HG03159 (cell line): ENCODE measurements at regions not wholly inside any gene's neighbourhood (a gene's known extent, or its start where the extent isn't known, plus 50 kb on each side); places are given as distances from the start of the nearest gene placed in this dataset.
"Not testable (repeated sequence)": the region's sequence is repeated elsewhere in the genome, so short reads cannot be mapped to it uniquely, and the experiment has no call there.

ENCODE experiments used
- ATAC-seq: cut with Tn5 transposase; IDR thresholded peaks from one replicate; pipeline ENCODE4 v1.9.1; 2021; ENCODE audit warnings: mild to moderate bottlenecking, moderate library complexity; ENCODE audit not compliant: unreplicated experiment

- no peak for ATAC-seq
Observed at GRCh38 chr4:148693913-148694649, 251.9 kb upstream of the NR3C2 start.

- ATAC-seq: no peak
Observed at GRCh38 chr4:148692242-148692641, 250.0 kb upstream of the NR3C2 start.

- no peak for ATAC-seq
Observed at GRCh38 chr4:148686449-148686848, 244.2 kb upstream of the NR3C2 start.

GRCh38 chr4:148684638-148685037 lies 242.4 kb upstream of the NR3C2 start:
- ATAC-seq: no peak

GRCh38 chr4:148680884-148681283 lies 238.7 kb upstream of the NR3C2 start:
- ATAC-seq: no peak

- ATAC-seq: no peak
Observed at GRCh38 chr4:148676344-148676743, 234.1 kb upstream of the NR3C2 start.

- ATAC-seq: no peak
Observed at GRCh38 chr4:148674876-148675275, 232.7 kb upstream of the NR3C2 start.

- no peak for ATAC-seq
Observed at GRCh38 chr4:148664636-148665035, 222.4 kb upstream of the NR3C2 start.

- ATAC-seq: no peak
Observed at GRCh38 chr4:148654131-148654530, 211.9 kb upstream of the NR3C2 start.

- ATAC-seq: no peak
Observed at GRCh38 chr4:148653681-148654080, 211.5 kb upstream of the NR3C2 start.

- no peak for ATAC-seq
Observed at GRCh38 chr4:148651991-148652390, 209.8 kb upstream of the NR3C2 start.

GRCh38 chr4:148649652-148650331 lies 207.6 kb upstream of the NR3C2 start:
- no peak for ATAC-seq

- ATAC-seq: no peak
Observed at GRCh38 chr4:148643851-148644250, 201.6 kb upstream of the NR3C2 start.

- no peak for ATAC-seq
Observed at GRCh38 chr4:148642907-148643306, 200.7 kb upstream of the NR3C2 start.

GRCh38 chr4:148638079-148638478 lies 195.9 kb upstream of the NR3C2 start:
- ATAC-seq: not testable (repeated sequence)

- ATAC-seq: not testable (repeated sequence)
Observed at GRCh38 chr4:148637453-148637852, 195.2 kb upstream of the NR3C2 start.

- no peak for ATAC-seq
Observed at GRCh38 chr4:148634476-148634875, 192.3 kb upstream of the NR3C2 start.

- ATAC-seq: no peak
Observed at GRCh38 chr4:148633720-148634119, 191.5 kb upstream of the NR3C2 start.

GRCh38 chr4:148632476-148632875 lies 190.3 kb upstream of the NR3C2 start:
- ATAC-seq: no peak

GRCh38 chr4:148630051-148630450 lies 187.8 kb upstream of the NR3C2 start:
- ATAC-seq: no peak

GRCh38 chr4:148618856-148619255 lies 176.6 kb upstream of the NR3C2 start:
- ATAC-seq: no peak

- no peak for ATAC-seq
Observed at GRCh38 chr4:148608968-148609367, 166.8 kb upstream of the NR3C2 start.
